GM12891 (cell line): ENCODE measurements at regions not wholly inside any gene's neighbourhood (a gene's known extent, or its start where the extent isn't known, plus 50 kb on each side); places are given as distances from the start of the nearest gene placed in this dataset.

Source experiments
- DNase-seq: peaks from one replicate; pipeline ENCODE4 v3.0.0; 2011; ENCODE audit warnings: low spot score; ENCODE audit not compliant: insufficient read length
- FAIRE-seq: peaks from 2 replicates; lab custom pipeline; 2011; peaks lifted over from hg19 to GRCh38; lab: Jason Lieb, UNC
- PAX5 ChIP-seq: IDR thresholded peaks from 2 replicates; pipeline ENCODE4 v1.6.1; 2011; ENCODE audit warnings: low read length, moderate library complexity, mild to moderate bottlenecking; ENCODE audit not compliant: insufficient read depth, severe bottlenecking
- POLR2A ChIP-seq: IDR thresholded peaks from 2 replicates; pipeline ENCODE4 v1.6.1; 2011; ENCODE audit warnings: low read depth, low read length, control low read depth
- POLR2AphosphoS5 ChIP-seq: IDR thresholded peaks from 2 replicates; pipeline ENCODE4 v1.6.1; 2011; ENCODE audit warnings: low read depth, low read length, control low read depth
- POU2F2 ChIP-seq: IDR thresholded peaks from 2 replicates; pipeline ENCODE4 v1.6.1; 2011; ENCODE audit warnings: low read depth, mild to moderate bottlenecking, control low read depth, low read length, moderate library complexity
- SPI1 ChIP-seq: IDR thresholded peaks from 2 replicates; pipeline ENCODE4 v1.6.1; 2011; ENCODE audit warnings: low read depth, low read length, control low read depth
- TAF1 ChIP-seq: IDR thresholded peaks from 2 replicates; pipeline ENCODE4 v1.6.1; 2011; ENCODE audit warnings: low read depth, low read length, control low read depth

DNA sequence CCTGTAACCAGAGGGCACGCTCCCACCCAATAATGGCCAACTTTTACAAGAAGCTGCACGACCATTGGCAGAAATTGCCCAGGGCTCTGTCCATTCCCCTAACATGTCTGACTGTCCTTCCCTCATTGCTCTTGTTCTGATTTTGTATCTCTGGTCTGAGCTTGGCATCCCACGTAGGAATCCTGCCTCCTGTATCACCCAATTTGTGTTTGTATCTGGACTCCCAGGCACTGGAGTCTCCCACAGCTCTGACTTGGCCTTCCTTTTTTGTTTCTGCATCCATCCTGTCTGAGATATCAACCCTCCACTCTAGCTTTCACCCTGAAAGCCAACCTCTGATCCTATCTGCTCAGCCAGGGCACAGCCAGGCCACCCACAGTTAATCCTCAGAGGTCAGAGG, 259.8 kb downstream of the FBXO15 start:
- TF ChIP-seq SPI1 (no peak), POLR2AphosphoS5 (no peak), PAX5 (no peak), POLR2A (no peak), POU2F2 (no peak), TAF1 (no peak)
- DNase-seq (no peak), FAIRE-seq (no peak)

DNA sequence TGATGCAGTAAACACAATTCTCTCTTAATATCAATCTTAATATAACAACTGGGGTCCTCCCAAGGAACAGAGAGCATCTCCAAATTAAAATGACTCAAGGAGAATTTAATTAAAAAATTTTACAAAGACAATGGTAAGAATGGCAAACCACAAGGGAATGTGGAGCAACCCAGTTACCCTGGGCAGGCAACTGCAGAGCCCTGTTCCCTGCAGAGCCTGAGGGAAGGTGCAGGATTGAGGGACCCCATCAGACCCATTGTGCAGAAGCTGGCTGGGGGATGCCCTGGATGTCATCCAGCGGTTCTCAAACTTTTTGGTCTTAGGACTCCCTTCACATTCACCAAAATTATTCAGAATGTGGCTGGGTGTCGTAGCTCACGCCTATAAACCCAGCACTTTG, 262.8 kb downstream of the FBXO15 start:
- TF ChIP-seq POLR2AphosphoS5 (no peak), POLR2A (no peak), SPI1 (no peak), POU2F2 (no peak), PAX5 (no peak), TAF1 (no peak)
- DNase-seq (no peak), FAIRE-seq (no peak)

DNA sequence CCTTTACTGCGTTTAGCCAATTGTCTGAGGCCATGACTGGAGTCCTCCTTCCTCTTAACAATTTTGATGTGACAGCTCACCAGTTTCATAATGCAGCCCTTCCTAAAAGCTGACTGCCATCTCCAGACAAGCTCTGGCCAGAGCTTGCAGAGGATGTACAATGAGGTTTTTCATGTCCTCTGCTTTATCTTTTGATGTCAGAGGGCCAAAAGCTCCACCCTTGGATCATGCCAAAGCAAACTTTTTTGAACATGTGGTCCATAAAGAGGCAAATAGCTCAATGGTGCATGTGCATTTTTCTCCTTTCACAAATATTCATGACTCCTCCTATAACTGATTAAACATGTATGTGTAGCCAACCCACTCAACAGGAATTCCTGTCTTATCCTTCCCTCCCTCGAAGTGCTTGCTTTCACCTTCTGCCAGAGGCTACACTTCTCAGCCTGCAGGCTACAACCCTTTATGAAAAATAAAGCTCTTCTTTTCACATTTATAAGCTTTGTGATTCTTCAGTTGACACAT, 266.2 kb downstream of the FBXO15 start:
- no peak for TF ChIP-seq POU2F2
- TF ChIP-seq PAX5, result no peak
- TF ChIP-seq POLR2A, result no peak
- no peak for TF ChIP-seq SPI1
- TF ChIP-seq POLR2AphosphoS5, result no peak
- no peak for TF ChIP-seq TAF1
- DNase-seq (no peak), FAIRE-seq (no peak)

DNA sequence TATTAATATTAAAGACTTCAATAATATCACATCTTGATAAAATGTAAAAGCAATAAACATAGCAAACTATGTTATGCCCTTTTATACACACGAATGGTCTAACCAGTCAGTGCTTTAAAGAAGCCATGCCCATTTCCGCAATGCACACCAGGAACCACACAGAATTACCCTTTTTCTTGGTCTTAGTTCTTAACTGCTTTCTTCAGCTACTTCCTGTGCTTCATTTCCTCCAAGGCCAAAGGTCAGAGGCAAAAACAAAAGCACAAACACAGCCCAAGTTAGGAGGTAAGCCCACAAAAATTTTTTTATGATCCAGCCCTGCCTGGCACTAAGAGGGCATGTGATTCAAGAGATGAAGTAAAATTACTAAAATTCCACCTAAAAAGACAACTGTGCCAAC, 267.2 kb downstream of the FBXO15 start:
- no peak for TF ChIP-seq SPI1
- TF ChIP-seq POLR2A, result no peak
- no peak for TF ChIP-seq POU2F2
- no peak for TF ChIP-seq POLR2AphosphoS5
- no peak for TF ChIP-seq TAF1
- no peak for TF ChIP-seq PAX5
- FAIRE-seq (no peak), DNase-seq (no peak)

DNA sequence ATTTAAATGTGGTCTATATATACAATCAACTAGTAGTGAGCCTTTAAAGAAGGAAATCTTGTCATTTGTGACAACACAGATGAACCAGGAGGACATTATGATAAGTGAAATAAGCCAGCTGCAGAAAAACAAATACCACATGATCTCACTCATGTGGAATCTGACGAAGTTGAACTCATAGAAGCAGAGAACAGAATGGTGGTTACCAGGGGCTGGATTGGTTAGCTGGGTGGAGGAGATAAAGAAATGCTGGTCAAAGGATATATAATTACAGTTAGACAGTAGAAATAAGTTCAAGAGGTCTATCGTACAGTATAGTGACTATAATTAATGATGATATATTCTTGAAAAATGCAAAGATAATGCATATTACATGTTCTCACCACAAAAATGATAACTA, 267.9 kb downstream of the FBXO15 start:
- TF ChIP-seq POLR2A, result no peak
- TF ChIP-seq POLR2AphosphoS5, result no peak
- no peak for TF ChIP-seq SPI1
- no peak for TF ChIP-seq PAX5
- TF ChIP-seq POU2F2, result no peak
- TF ChIP-seq TAF1, result no peak
- DNase-seq, result no peak

DNA sequence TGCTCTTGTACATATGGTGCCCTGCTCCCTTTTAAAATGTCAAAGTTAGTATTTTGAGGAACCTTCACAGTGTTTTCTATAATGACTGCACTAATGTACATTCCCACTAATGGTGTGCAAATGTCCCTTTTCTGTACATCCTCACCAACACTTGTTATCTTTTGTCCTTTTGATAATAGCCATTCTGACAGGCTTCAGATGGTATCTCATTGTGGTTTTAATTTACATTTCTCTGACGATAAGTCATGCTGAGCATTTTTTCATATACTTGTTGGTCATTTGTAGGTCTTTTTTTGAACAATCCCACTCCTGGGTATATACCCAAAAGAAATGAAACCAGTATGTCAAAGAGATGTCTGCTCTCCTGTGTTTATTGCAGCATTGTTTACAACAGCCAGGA, 268.3 kb downstream of the FBXO15 start:
- no peak for DNase-seq
- no peak for TF ChIP-seq POLR2AphosphoS5
- TF ChIP-seq SPI1, result no peak
- no peak for TF ChIP-seq POU2F2
- no peak for TF ChIP-seq POLR2A
- TF ChIP-seq TAF1, result no peak
- TF ChIP-seq PAX5, result no peak
- FAIRE-seq, result no peak

More for the DNA sequence above, 267.9 kb downstream of the FBXO15 start:
- FAIRE-seq, result no peak

DNA sequence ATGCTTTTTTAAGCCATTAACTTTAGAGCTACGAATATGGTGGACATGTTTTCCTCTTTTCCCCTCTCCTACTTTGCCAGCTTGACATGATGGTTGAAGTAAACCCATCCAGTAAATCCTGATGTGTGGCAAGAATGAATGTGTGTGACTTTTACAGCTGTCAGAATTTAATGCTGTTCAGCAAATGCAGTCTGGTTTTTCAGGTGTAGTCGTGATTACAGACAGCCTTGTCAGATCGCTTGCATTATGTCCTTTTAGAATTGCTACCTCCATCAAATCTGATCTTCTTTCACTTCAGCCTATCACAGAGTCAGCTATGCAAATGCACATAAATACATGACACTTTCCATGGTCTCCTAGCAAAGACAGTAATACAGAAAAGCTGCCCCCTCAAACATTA, 278.5 kb downstream of the FBXO15 start:
- no peak for DNase-seq
- no peak for FAIRE-seq
- TF ChIP-seq POLR2AphosphoS5, result no peak
- no peak for TF ChIP-seq TAF1
- no peak for TF ChIP-seq PAX5
- TF ChIP-seq POLR2A, result no peak
- TF ChIP-seq SPI1, result no peak

DNA sequence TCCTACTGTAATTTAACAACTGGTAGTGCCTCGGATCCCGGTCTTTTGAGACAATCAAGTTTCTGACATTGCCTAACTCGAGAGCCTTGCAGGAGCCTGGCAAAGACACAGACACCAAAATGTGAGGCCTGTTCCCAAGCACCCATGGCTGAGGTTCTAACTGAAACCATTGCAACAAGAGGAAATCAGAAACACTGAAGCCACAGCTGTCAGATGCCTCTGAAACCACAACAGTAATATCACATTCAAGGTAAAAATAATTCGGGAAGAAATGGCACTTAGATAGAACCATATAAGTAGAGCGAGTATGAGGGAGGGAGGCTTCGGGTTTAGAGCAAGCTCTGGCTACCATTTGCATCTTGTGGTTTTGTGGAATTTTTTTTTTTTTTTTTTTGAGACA, 285.9 kb downstream of the FBXO15 start:
- no peak for DNase-seq
- no peak for FAIRE-seq
- TF ChIP-seq TAF1 (no peak), POLR2A (no peak), SPI1 (no peak), PAX5 (no peak), POLR2AphosphoS5 (no peak), POU2F2 (no peak)

DNA sequence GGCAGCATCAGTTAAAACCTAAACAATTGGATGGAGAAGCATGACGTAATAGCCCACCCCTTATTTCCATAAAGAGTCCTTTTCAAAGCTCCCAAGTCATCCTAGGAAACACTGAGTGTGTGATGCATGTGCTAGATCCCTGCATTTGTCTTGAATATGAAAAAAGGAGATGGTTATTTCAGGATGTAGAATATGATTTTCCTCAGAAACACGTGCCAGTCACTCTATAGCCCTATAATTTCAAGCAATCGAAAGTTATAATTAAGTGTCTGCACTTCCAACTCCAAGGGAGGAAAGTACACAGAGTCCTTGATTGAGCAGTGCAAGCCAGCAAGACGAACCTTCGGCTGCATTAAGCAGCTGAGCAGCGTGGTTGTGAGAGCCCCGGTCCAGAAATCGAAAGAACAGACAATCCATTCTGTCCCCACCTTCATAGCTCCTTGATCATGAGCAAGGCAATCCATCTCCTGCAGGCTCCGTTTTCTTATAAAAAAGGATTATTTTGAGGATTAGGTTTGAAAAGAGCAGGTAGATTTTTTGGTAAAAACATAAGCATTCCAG, 287.7 kb downstream of the FBXO15 start:
- TF ChIP-seq POLR2AphosphoS5 (no peak), POLR2A (no peak), POU2F2 (no peak), SPI1 (no peak), PAX5 (no peak), TAF1 (no peak)
- FAIRE-seq, result no peak
- DNase-seq, result no peak
